OCI-LY7 (cell line): ENCODE measurements at regions not wholly inside any gene's neighbourhood (a gene's known extent, or its start where the extent isn't known, plus 50 kb on each side); places are given as distances from the start of the nearest gene placed in this dataset.

Experiments used
- BruUV-seq: library from RNA; stranded (reverse); fragments of 400-500 nt; replicated peaks from 2 replicates; lab custom pipeline; 2021; lab: Mats Ljungman, UMichigan
- CTCF ChIA-PET: fragments of 300-600 bp; sonication (Branson Sonifier 250); formaldehyde crosslinking; loops from one replicate; lab custom pipeline; 2022; ENCODE audit warnings: antibody characterized with exemption; ENCODE audit not compliant: unreplicated experiment; lab: Charles Lee
- POLR2A ChIA-PET: fragments of 300-600 bp; sonication (Branson Sonifier 250); formaldehyde crosslinking; loops from one replicate; lab custom pipeline; 2022; ENCODE audit warnings: antibody characterized with exemption; lab: Charles Lee
- DNase-seq: peaks from one replicate; pipeline ENCODE4 v3.0.0-alpha.2; 2015; ENCODE audit warnings: low spot score
- H2AFZ ChIP-seq: fragments of 200-600 bp; sonication (generic), shearing (Covaris generic); 2 replicates; pipeline ENCODE4 v1.6.1; 2014; ENCODE audit warnings: mild to moderate bottlenecking, antibody characterized with exemption, low read length, moderate library complexity
- H3K27ac ChIP-seq: fragments of 200-600 bp; sonication (generic); 2 replicates; pipeline ENCODE4 v1.5.1; 2014; ENCODE audit warnings: mixed run types, low read depth, mild to moderate bottlenecking, moderate library complexity, low read length, inconsistent platforms; ENCODE audit not compliant: poor library complexity, severe bottlenecking
- H3K36me3 ChIP-seq: fragments of 200-600 bp; sonication (generic); 2 replicates; pipeline ENCODE4 v1.6.1; 2014; ENCODE audit warnings: mild to moderate bottlenecking, antibody characterized with exemption, low read length, moderate library complexity, mixed read lengths; ENCODE audit not compliant: insufficient read depth
- H3K4me1 ChIP-seq: fragments of 200-600 bp; sonication (generic); 2 replicates; pipeline ENCODE4 v1.5.1; 2014; ENCODE audit warnings: mild to moderate bottlenecking, low read length; ENCODE audit not compliant: insufficient read depth, poor library complexity, severe bottlenecking
- H3K4me2 ChIP-seq: fragments of 200-600 bp; sonication (generic); 2 replicates; pipeline ENCODE4 v1.6.1; 2014; ENCODE audit warnings: mild to moderate bottlenecking, low read length
- H3K4me3 ChIP-seq: fragments of 200-600 bp; sonication (generic); 2 replicates; pipeline ENCODE4 v1.5.1; 2014; ENCODE audit warnings: mild to moderate bottlenecking, low read depth, low read length; ENCODE audit not compliant: poor library complexity, severe bottlenecking
- H3K79me2 ChIP-seq: fragments of 200-600 bp; sonication (generic); 2 replicates; pipeline ENCODE4 v1.6.1; 2016; ENCODE audit warnings: low read depth, mild to moderate bottlenecking, low read length, moderate library complexity, mixed read lengths; ENCODE audit not compliant: insufficient read depth
- H3K9me2 ChIP-seq: fragments of 200-600 bp; sonication (generic); 2 replicates; pipeline ENCODE4 v1.6.1; 2016; ENCODE audit warnings: mild to moderate bottlenecking, low read length, mixed read lengths; ENCODE audit not compliant: insufficient read depth
- H3K9me3 ChIP-seq: fragments of 200-600 bp; sonication (generic); 2 replicates; pipeline ENCODE4 v1.6.1; 2014; ENCODE audit warnings: mild to moderate bottlenecking, mixed run types, low read length, mixed read lengths
- H4K20me1 ChIP-seq: fragments of 200-600 bp; sonication (generic); 2 replicates; pipeline ENCODE4 v1.6.1; 2014; ENCODE audit warnings: mild to moderate bottlenecking, antibody characterized with exemption, low read length, moderate library complexity, mixed read lengths; ENCODE audit not compliant: insufficient read depth
- EZH2phosphoT487 ChIP-seq: fragments of 200-600 bp; sonication (generic); IDR thresholded peaks from 2 replicates; pipeline ENCODE4 v1.6.1; 2018; ENCODE audit warnings: low read depth, borderline replicate concordance, mild to moderate bottlenecking, mixed run types, antibody characterized with exemption, low read length, moderate library complexity, mixed read lengths
- intact Hi-C: fragments of 100-400 bp; cut with micrococcal nuclease; formaldehyde crosslinking; loops from one replicate; pipeline ENCODE4 v1.10.0; 2022; ENCODE audit not compliant: unreplicated experiment
- TF ChIP-seq, protein P1 (sequence below): fragments of 200-600 bp; sonication (generic); conservative IDR thresholded peaks from 2 replicates; pipeline ENCODE4 v1.5.1; 2014; ENCODE audit warnings: mild to moderate bottlenecking, antibody characterized with exemption, low read length, moderate library complexity, mixed read lengths

DNA sequence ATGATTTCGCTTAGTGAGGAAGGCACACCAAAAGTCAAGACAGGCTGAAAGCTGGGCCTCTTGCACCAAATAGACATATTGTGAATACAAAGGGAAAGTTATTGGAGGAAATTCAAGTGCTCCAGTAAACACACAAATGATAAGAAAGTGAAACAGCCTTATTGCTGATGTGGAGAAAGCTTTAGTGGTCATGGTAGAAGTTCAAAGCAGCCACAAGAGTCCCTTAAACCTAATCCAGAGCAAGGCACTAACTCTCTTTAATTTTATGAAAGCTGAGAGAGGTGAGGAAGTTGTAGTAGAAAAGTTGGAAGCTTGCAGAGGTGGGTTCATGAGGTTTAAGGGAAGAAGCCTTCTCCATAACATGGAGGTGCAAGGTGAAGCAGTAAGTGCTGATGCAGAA is 988.3 kb downstream of the VRK1 start:
- no peak for DNase-seq
- no TSS peak for BruUV-seq
- POLR2A ChIA-PET = interaction anchor here (0.6 kb wide), 1 partner anchor 134 kb away, joined by 3 read pairs; no protein-coding TSS in a partner anchor
- H4K20me1 ChIP-seq = no peaks in the 10 kb centered on the region
- intact Hi-C loops = no loop called here
- H3K36me3 ChIP-seq = no peaks in the 10 kb centered on the region
- H3K9me3 ChIP-seq = no peaks in the 10 kb centered on the region
- H3K27ac ChIP-seq = no peak overlapping the region
- H3K9me2 ChIP-seq = no peaks in the 10 kb centered on the region
- no peaks in the 10 kb centered on the region for H3K4me1 ChIP-seq
- H3K4me3 ChIP-seq = no peak overlapping the region
- H2AFZ ChIP-seq = no peak overlapping the region
- no peak for TF ChIP-seq EZH2phosphoT487
- TF ChIP-seq, protein P1, sequence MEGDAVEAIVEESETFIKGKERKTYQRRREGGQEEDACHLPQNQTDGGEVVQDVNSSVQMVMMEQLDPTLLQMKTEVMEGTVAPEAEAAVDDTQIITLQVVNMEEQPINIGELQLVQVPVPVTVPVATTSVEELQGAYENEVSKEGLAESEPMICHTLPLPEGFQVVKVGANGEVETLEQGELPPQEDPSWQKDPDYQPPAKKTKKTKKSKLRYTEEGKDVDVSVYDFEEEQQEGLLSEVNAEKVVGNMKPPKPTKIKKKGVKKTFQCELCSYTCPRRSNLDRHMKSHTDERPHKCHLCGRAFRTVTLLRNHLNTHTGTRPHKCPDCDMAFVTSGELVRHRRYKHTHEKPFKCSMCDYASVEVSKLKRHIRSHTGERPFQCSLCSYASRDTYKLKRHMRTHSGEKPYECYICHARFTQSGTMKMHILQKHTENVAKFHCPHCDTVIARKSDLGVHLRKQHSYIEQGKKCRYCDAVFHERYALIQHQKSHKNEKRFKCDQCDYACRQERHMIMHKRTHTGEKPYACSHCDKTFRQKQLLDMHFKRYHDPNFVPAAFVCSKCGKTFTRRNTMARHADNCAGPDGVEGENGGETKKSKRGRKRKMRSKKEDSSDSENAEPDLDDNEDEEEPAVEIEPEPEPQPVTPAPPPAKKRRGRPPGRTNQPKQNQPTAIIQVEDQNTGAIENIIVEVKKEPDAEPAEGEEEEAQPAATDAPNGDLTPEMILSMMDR = no peak
- CTCF ChIA-PET = no interaction called here
- no peak overlapping the region for H3K4me2 ChIP-seq
- H3K79me2 ChIP-seq = no peaks in the 10 kb centered on the region

GRCh38 chr14:97788364-97788763 is 991.2 kb downstream of the VRK1 start:
- no peaks in the 10 kb centered on the region for H4K20me1 ChIP-seq
- no peak overlapping the region for H2AFZ ChIP-seq
- no peaks in the 10 kb centered on the region for H3K36me3 ChIP-seq
- no peak overlapping the region for H3K27ac ChIP-seq
- no TSS peak for BruUV-seq
- no peak overlapping the region for H3K4me2 ChIP-seq
- no peaks in the 10 kb centered on the region for H3K9me3 ChIP-seq
- no peaks in the 10 kb centered on the region for H3K79me2 ChIP-seq
- no peak for DNase-seq
- POLR2A ChIA-PET = no interaction called here
- CTCF ChIA-PET = no interaction called here
- no peak overlapping the region for H3K4me3 ChIP-seq
- H3K9me2 ChIP-seq = no peaks in the 10 kb centered on the region
- no peaks in the 10 kb centered on the region for H3K4me1 ChIP-seq
- TF ChIP-seq EZH2phosphoT487 = no peak
- TF ChIP-seq, protein P1 = no peak
- intact Hi-C loops = no loop called here

DNA sequence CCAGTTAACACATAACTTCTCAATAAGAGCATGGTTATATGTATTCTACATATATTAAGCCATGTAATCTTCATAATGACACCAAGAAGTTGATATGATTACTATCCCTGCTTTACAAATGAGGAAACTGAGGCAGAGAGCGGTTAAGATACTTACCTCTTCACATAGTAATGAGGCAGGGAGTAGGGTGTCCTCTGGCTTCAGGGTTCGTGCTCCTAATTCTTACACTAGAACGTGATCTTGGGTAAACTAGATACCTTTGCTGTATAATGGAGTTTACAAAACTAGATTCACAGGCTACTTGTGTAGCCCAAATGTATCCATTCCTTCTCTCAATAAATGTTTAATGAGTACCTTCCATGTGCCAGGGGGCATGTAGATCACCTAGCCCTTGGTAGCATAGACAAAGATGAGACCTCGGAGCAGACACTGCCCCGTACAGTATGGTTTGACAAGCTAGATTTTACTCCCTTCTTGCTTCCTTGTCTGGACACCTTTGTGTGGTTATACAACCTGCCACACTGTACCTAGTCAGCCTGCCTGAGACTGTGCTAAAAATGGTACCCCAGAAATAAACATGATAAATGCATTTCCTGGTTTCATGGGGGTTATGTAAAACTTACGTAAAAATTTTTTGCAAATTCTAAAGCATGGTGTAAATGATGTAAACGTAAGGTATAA is 991.8 kb downstream of the VRK1 start:
- intact Hi-C loops = no loop called here
- Histone ChIP-seq H3K27ac (no peak overlapping the region), H3K4me3 (no peak overlapping the region), H3K4me1 (no peaks in the 10 kb centered on the region), H3K9me3 (no peaks in the 10 kb centered on the region), H3K9me2 (no peaks in the 10 kb centered on the region), H3K4me2 (no peak overlapping the region), H4K20me1 (no peaks in the 10 kb centered on the region), H2AFZ (no peak overlapping the region), H3K79me2 (no peaks in the 10 kb centered on the region), H3K36me3 (no peaks in the 10 kb centered on the region)
- DNase-seq = no peak
- TF ChIP-seq EZH2phosphoT487 = no peak
- TF ChIP-seq, protein P1 = no peak
- no TSS peak for BruUV-seq
- ChIA-PET CTCF (no interaction called here), POLR2A (no interaction called here)
